NCI-H2227 treated with DMSO at 0.1 percent for 48 hours (cell line): ENCODE measurements at regions not wholly inside any gene's neighbourhood (a gene's known extent, or its start where the extent isn't known, plus 50 kb on each side); places are given as distances from the start of the nearest gene placed in this dataset.
"Not testable (repeated sequence)": the region's sequence is repeated elsewhere in the genome, so short reads cannot be mapped to it uniquely, and the experiment has no call there.

Source experiments
- DNase-seq: peaks from one replicate; lab custom pipeline; 2025; lab: John Stamatoyannopoulos, UW

DNA sequence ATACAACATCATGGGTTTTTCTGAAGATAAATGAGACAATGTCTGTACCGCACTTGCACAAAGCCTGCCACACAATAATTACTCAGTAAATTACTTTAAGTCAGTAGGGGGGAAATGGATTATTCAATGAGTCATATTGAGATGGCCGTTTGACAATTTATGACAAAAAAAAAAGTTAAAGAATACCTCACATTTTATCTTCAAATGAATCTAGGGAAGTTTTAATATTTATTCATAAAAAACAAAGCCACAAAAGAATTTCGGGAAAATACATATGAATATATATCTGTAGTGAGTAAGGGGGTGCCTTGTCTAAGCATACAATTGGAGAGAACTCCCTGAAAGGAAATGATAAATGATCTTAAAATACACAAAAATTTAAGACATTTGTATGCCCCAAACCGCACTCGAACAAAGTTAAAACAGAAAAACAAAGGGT, 197.0 kb upstream of the SLC7A11 start:
- no peak for DNase-seq

DNA sequence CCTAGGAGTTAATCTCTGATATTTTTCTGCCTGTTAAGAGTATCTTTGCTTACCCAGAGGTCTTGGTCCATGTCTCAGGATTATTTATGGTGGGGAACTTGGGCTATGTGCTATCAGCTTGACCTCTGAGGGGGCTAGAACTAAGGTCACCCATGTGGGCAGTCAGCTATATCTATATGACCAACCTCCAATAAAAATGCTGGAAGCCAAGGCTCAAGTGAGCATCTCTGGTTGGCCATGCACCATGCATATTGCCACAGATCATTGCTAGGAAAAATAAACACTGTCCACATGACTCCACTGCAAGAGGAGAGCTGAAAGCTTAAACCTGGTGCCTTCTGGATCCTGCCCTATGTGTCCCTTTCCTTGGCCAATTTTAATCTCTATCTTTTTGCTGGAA, 196.5 kb upstream of the SLC7A11 start:
- DNase-seq = no peak

GRCh38 chr4:138437263-138437851, 195.2 kb upstream of the SLC7A11 start:
- DNase-seq = no peak

DNA sequence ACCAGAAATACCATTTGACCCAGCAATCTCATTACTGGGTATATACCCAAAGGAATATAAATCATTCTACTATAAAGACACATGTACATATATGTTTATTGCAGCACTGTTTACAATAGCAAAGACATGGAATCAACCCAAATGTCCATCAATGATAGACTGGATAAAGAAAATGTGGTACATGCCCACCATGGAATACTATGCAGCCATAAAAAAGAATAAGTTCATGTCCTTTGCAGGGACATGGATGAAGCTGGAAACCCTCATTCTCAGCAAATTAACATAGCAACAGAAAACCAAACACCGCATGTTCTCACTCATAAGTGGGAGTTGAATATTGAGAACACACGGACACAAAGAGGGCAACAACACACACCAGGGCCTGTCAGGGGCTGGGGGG, 193.6 kb upstream of the SLC7A11 start:
- not testable (repeated sequence) for DNase-seq

- DNase-seq = not testable (repeated sequence)
Measured at GRCh38 chr4:138435046-138435445, 192.9 kb upstream of the SLC7A11 start.

DNA sequence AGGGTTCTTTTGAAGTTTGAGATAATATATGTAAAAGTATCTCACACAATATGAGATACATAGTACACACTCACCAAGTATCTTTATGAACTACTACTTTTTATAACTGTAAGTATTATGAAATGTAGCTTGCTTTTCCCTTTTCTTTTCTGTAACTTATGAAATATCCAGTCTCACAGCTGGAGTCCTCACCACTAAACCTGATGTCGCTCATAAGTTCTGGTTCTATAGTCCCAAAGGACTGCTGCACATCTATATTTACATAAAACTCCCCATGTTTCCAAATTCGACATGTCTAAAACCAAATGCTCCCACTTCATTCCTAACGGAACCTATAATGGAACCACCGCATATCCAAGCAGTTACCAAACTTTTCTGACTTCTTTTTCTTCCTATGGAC, 186.5 kb upstream of the SLC7A11 start:
- DNase-seq = no peak

- no peak for DNase-seq
Measured at GRCh38 chr4:138426786-138427185, 184.6 kb upstream of the SLC7A11 start.

- DNase-seq = no peak
Measured at GRCh38 chr4:138420471-138420870, 178.3 kb upstream of the SLC7A11 start.

- no peak for DNase-seq
Measured at GRCh38 chr4:138414202-138414601, 172.1 kb upstream of the SLC7A11 start.

GRCh38 chr4:138413273-138413672, 171.1 kb upstream of the SLC7A11 start:
- DNase-seq = no peak

DNA sequence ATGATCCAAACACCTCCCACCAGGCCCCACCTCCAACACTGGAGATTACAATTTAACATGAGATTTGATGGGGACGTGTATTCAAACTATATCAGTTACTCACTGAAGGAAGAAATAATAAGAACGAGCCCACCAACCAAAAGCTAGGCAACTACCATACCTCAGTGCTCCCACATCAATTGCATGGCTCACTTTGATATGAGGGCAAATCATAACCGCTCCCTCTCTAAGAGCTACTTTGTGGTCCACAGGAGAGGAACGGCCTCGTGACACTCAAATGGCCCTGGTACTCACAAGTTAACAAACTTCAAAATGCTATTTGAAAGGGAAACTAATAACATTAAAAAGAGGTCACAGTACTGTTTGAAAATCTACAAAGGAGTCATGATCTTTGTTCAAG, 170.7 kb upstream of the SLC7A11 start:
- DNase-seq = no peak

DNA sequence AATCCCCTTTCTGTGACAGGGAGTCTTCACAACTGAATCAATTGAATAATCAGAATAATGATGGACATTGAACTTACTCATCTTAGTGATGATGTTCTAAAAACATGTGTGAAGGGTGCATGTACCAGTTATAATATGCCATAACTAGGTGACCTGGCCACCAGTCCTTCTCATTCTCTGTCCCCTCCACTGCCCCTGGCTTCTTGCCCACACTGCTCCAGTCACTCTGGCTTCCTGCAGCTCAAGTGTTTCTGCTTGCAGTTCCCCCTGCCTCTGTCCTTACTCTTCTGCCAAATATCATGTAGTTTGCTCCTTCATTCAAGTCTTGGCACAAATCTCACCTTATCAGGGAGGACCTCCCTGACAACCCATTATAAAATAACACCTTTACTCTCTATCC, 168.1 kb upstream of the SLC7A11 start:
- DNase-seq = no peak

GRCh38 chr4:138409670-138410069, 167.5 kb upstream of the SLC7A11 start:
- DNase-seq = no peak

DNA sequence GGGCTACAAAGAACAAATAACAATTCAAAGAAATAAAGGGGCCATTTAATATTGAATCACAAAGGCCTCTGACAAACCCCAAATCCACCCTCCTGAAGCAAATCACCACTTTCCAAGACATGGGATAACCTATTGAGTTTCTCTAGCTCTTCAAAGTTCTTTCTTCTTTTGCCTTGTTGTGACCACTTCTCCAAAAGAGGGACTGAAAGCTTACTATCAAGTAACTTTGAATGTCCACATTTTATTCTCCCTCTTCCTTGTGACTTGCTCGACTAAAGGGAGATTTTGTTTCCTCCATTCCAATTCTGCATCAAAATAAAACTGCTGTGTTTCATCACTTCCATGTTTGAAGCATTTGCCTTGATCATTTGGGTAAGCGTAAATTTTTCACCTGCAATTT, 166.6 kb upstream of the SLC7A11 start:
- DNase-seq = no peak

DNA sequence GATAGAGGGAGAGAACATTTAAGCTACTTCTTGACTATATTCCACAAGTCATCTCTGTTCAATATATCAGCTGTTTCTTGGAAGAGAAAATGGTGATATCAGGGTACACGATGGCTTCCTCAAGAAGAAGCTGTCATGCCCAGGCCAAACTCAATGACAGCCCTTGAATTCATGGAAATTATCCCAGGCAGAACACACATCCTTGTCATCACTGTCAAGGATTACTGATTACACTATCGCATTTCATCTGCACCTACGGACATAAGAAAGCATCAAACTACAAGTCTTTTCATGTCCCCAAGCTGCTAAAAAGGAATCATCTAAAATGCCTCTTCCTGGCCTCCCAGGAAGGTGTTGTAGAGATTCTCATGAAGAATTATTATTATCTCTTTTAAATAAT, 165.2 kb upstream of the SLC7A11 start:
- DNase-seq = no peak

DNA sequence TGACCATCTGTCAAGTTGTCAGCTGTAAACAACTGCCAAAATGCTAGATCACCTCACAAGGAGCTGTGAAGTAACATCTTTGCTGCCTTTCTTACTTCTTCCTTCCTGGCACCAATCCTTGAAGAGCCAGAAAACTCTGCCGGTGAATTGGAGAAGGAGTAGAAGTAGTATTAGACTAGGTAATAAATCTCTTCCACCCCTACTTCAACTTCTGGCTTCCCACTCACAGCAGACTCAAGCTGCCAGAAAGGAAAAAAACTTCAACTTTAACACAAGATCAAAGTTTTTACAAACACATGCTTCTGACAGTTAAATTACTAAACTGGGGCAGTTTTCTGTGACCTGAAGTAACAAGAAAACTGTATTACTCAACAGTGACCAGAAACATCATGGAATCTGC, 164.7 kb upstream of the SLC7A11 start:
- DNase-seq = no peak

DNA sequence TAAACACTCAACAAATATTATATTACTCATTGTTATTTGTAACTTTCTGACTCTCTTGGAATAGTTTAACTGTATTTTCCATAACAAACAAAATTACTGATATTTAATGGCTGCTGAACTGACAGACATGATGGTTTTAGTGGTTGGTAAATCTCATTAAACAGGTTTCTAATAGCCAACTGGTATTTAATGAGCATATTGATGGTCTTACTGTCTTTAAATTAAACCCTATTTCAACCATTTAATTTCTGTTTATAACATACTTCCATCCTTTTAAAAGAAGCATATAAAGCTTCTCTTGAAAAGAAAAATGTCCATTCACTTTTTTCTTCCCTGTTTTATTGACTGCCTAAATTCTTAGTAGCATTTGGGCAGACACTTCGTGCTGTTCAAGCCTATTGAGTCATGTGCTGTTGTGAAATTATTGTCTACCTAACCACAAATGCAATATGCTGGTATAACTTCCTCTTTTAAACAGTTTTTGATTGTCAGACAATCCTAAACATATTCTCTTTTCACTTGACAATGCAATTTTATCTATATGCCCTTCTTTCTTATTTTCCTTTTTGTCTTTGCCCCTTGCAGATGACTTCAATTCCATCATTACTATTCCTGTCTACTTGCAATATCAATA, 163.9 kb upstream of the SLC7A11 start:
- no peak for DNase-seq

DNA sequence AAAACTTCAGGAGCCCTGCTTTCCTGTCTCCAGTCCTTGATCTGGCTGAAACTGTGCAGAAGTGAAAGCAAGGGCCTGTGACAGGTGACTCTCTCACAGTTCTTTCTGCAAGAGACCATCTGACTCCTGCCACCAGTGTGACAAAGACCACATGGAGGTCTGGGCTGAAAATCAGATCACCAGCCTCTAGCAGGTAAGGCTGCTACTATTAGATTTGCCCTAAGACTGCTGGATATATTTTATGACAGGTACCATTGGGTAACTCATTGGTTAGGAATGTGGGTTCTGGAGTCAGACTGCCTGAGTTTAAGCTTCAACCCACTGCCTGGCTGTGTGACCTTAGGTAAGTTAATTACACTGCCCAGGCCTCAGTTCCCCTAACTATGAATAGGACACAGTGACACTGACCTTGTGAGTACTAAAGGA, 163.3 kb upstream of the SLC7A11 start:
- no peak for DNase-seq

- DNase-seq = no peak
Measured at GRCh38 chr4:138404801-138405200, 162.7 kb upstream of the SLC7A11 start.

DNA sequence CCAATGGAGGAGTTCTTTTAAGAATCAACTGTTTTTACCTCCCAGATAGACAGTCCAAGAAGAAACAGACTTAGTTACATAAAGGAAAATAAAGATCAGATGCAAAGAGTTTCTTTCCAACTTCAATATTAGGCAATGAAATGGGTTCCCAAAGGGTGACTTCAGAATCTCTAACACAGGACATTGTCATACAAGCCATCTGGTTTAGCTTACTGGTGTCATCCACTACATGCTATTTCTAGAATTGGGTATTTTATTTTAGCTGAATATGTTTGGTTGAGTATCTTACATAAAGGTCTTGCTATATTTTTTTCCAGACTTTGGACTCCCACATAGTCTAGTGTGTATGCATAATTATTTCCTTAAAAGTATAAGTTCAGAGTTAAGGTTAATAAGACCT, 162.1 kb upstream of the SLC7A11 start:
- no peak for DNase-seq

DNA sequence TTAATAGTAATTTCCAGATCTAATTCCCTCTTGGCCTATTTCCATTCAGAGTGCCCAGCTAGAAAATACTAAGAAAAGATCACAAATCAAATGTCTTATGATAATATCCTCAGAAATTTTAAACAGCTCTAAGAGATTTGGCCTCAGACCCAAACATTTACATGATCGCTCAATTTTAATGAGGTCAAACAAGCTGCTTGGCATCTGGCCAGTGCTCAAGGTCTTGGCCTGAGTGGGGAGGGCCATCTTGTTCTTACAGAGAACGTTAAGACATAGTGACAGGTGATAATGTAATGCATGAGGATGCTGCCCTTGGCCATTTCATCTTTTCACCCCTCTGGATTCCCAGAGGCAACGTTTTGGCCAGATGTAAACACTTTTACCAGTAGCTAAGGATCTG, 159.2 kb upstream of the SLC7A11 start:
- DNase-seq = no peak

DNA sequence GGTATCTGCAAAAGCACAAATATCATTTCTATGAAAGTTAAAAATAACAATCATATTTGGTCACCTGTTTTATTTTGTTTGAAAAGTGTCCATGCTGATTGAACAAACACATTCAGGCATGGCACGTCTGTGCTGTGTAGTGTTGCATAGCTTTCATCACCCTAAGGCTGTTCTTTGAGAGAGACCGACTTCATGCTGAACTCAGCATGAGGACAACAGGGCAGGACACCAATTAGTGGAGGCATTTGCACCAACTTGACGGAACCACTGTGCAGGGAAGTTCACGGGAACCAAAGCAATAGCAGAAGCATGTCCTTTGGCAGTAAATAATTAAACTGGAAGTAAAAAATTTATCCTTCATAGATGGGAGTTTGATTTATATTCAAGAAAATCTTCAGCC, 158.4 kb upstream of the SLC7A11 start:
- DNase-seq = no peak

DNA sequence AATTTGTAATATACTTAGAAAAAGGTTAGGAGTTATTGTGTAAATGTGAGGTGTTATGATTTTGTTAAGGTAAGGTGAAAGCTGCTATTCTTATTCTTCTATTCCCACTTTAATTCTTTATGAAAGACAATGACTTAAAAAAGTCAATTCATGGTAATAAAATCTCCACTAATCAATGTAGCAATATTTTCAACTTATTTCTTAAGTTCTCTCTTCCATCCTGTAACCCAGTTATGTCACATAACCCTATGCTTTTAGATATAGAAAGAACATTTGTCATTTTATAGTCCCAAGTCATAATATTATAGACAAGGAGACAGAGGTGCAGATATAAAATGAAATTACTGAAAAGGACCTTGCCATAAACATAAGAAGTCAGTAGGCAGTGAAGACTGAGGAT, 157.9 kb upstream of the SLC7A11 start:
- no peak for DNase-seq

DNA sequence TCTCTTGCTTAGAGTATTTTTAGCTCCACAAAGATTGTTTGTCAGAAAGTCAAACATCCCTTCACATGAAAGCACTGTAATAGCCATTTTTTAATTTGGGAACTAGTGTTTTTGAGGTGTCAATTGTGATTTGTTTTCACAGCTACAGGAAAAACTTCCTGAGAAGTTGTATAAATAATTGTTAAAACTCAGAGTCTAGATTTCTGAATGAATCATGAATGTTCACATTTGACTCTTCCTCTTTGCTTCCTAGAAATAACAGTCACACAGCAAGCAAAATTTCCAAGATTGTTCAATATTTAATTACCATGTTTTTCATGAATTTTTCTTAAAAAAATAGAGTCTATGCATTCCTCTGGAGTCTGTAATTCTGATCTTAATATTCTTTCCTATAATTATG, 156.9 kb upstream of the SLC7A11 start:
- DNase-seq = no peak
